ENCODE measurements at regions not wholly inside any gene's neighbourhood (a gene's known extent, or its start where the extent isn't known, plus 50 kb on each side); places are given as distances from the start of the nearest gene placed in this dataset.

DNA sequence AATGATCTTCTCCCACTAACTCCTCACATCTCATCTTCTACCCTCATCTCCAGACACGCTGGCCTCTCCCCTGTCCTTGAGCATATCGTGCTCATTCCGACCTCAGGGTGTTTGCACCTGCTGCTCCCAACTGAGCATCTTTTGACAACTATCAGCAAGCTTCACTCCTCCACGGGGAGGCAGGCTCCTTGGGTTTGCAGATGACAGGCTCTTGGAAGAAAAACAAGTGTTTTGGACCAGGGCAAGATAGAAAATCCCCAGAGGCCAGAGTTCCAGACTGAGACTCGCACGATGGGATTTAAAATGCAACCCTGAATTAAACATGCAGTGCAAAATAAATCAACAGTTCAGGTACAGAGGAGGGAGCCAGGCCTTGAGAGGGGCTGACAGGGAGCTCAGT lies 246.7 kb downstream of the PTPRU start (continued):
- TF ChIP-seq NR2F1 (conservative IDR thresholded peaks at IDR 0.05) (no peak), ASH2L (IDR thresholded peaks at IDR 0.05; ENCODE audit: borderline replicate concordance, low read depth) (no peak), GABPA (IDR thresholded peaks at IDR 0.05; ENCODE audit: low read depth) (no peak), MYB (IDR thresholded peaks at IDR 0.05; ENCODE audit: borderline replicate concordance, low read depth, low read length) (no peak), LARP7 (IDR thresholded peaks at IDR 0.05) (no peak), STAT1 (conservative IDR thresholded peaks at IDR 0.05) (no peak), ZNF24 (IDR thresholded peaks at IDR 0.05) (no peak), JUND (IDR thresholded peaks at IDR 0.05; ENCODE audit: low read depth, low read length) (no peak), CBFB (IDR thresholded peaks at IDR 0.05; ENCODE audit: low read depth) (no peak)
- TF ChIP-seq, protein P1, sequence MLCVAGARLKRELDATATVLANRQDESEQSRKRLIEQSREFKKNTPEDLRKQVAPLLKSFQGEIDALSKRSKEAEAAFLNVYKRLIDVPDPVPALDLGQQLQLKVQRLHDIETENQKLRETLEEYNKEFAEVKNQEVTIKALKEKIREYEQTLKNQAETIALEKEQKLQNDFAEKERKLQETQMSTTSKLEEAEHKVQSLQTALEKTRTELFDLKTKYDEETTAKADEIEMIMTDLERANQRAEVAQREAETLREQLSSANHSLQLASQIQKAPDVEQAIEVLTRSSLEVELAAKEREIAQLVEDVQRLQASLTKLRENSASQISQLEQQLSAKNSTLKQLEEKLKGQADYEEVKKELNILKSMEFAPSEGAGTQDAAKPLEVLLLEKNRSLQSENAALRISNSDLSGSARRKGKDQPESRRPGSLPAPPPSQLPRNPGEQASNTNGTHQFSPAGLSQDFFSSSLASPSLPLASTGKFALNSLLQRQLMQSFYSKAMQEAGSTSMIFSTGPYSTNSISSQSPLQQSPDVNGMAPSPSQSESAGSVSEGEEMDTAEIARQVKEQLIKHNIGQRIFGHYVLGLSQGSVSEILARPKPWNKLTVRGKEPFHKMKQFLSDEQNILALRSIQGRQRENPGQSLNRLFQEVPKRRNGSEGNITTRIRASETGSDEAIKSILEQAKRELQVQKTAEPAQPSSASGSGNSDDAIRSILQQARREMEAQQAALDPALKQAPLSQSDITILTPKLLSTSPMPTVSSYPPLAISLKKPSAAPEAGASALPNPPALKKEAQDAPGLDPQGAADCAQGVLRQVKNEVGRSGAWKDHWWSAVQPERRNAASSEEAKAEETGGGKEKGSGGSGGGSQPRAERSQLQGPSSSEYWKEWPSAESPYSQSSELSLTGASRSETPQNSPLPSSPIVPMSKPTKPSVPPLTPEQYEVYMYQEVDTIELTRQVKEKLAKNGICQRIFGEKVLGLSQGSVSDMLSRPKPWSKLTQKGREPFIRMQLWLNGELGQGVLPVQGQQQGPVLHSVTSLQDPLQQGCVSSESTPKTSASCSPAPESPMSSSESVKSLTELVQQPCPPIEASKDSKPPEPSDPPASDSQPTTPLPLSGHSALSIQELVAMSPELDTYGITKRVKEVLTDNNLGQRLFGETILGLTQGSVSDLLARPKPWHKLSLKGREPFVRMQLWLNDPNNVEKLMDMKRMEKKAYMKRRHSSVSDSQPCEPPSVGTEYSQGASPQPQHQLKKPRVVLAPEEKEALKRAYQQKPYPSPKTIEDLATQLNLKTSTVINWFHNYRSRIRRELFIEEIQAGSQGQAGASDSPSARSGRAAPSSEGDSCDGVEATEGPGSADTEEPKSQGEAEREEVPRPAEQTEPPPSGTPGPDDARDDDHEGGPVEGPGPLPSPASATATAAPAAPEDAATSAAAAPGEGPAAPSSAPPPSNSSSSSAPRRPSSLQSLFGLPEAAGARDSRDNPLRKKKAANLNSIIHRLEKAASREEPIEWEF (IDR thresholded peaks at IDR 0.05; ENCODE audit: insufficient replicate concordance, low read depth, low read length) = no peak
- TF ChIP-seq, protein P2, sequence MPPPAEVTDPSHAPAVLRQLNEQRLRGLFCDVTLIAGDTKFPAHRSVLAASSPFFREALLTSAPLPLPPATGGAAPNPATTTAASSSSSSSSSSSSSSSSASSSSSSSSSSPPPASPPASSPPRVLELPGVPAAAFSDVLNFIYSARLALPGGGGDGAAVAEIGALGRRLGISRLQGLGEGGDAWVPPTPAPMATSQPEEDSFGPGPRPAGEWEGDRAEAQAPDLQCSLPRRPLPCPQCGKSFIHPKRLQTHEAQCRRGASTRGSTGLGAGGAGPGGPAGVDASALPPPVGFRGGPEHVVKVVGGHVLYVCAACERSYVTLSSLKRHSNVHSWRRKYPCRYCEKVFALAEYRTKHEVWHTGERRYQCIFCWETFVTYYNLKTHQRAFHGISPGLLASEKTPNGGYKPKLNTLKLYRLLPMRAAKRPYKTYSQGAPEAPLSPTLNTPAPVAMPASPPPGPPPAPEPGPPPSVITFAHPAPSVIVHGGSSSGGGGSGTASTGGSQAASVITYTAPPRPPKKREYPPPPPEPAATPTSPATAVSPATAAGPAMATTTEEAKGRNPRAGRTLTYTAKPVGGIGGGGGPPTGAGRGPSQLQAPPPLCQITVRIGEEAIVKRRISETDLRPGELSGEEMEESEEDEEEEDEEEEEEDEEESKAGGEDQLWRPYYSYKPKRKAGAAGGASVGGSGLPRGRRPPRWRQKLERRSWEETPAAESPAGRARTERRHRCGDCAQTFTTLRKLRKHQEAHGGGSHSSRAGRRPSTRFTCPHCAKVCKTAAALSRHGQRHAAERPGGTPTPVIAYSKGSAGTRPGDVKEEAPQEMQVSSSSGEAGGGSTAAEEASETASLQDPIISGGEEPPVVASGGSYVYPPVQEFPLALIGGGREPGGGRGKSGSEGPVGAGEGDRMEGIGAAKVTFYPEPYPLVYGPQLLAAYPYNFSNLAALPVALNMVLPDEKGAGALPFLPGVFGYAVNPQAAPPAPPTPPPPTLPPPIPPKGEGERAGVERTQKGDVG (CRISPR knock-in tag; IDR thresholded peaks at IDR 0.05) = no peak
